Tibial artery (tissue), 4 donors: ENCODE measurements at regions not wholly inside any gene's neighbourhood (a gene's known extent, or its start where the extent isn't known, plus 50 kb on each side); places are given as distances from the start of the nearest gene placed in this dataset.

ENCODE experiments used
- DNase-seq, 2 donors: peaks; one replicate each; pipeline ENCODE4 v3.0.0-alpha.2; 2019
- H3K27ac ChIP-seq, 2 donors: fragments of 200-600 bp; sonication (generic) in 1 of 2; 1 replicate in 1 of 2; 2 replicates in 1 of 2; pipeline ENCODE4 v1.5.1; 2018 to 2019; ENCODE audit warnings: mild to moderate bottlenecking in 1 of 2
- H3K27me3 ChIP-seq, 2 donors: fragments of 200-600 bp; sonication (generic) in 1 of 2; one replicate each; pipeline versions ENCODE4 v1.5.1 to v1.6.0; 2016 to 2019
- H3K36me3 ChIP-seq, 3 donors: fragments of 200-600 bp; sonication (generic) in 2 of 3; one replicate each; pipeline ENCODE4 v1.5.1; 2016 to 2019; ENCODE audit warnings: mild to moderate bottlenecking in 2 of 3
- H3K4me1 ChIP-seq, 4 donors: fragments of 200-600 bp; sonication (generic) in 2 of 4; 1 replicate in 3 of 4; 2 replicates in 1 of 4; pipeline ENCODE4 v1.5.1; 2016 to 2019
- H3K4me3 ChIP-seq, 2 donors: fragments of 200-600 bp; sonication (generic) in 1 of 2; 1 replicate in 1 of 2; 2 replicates in 1 of 2; pipeline ENCODE4 v1.5.1; 2018 to 2019; ENCODE audit warnings: mild to moderate bottlenecking in 2 of 2
- H3K9me3 ChIP-seq, 3 donors: fragments of 200-600 bp; sonication (generic) in 1 of 3; one replicate each; pipeline ENCODE4 v1.5.1; 2016 to 2019
- CTCF ChIP-seq, 2 experiments: fragments of 200-600 bp in 1 of 2; fragments of 450-650 bp in 1 of 2; IDR thresholded peaks; one replicate each; pipeline ENCODE4 v1.5.1; 2017 to 2019; ENCODE audit warnings: antibody characterized with exemption in 2 of 2, mild to moderate bottlenecking in 1 of 2, moderate library complexity in 1 of 2
- intact Hi-C: fragments of 100-400 bp; cut with DNase I; formaldehyde crosslinking; loops from one replicate; pipeline ENCODE4 v1.15.0; 2023; ENCODE audit warnings: low total_unique reads

GRCh38 chr14:81655423-81656314, 122.0 kb upstream of the SEL1L start:
- H3K4me1 ChIP-seq = peaks cover 0 to 32% (median 8%) of the 10 kb centered on the region in 4 donors
- no peak for TF ChIP-seq CTCF (IDR thresholded peaks at IDR 0.05)

GRCh38 chr14:81656811-81657210, 123.2 kb upstream of the SEL1L start:
- TF ChIP-seq CTCF (IDR thresholded peaks at IDR 0.05) = no peak
- Histone ChIP-seq H3K4me1 (peaks cover 0 to 36% (median 8%) of the 10 kb centered on the region in 4 donors), H3K4me3 (no peak overlapping the region), H3K9me3 (no peaks in the 10 kb centered on the region), H3K27me3 (no peaks in the 10 kb centered on the region), H3K27ac (peak overlapping the region; percentile 9 to 16), H3K36me3 (no peaks in the 10 kb centered on the region)
- no peak for DNase-seq
- intact Hi-C loops = no loop called here

More at GRCh38 chr14:81655423-81656314, 122.0 kb upstream of the SEL1L start:
- Histone ChIP-seq H3K36me3 (no peaks in the 10 kb centered on the region), H3K27me3 (no peaks in the 10 kb centered on the region), H3K4me3 (no peak overlapping the region), H3K27ac (peak overlapping the region in 1 of 2 donors; percentile 4), H3K9me3 (no peaks in the 10 kb centered on the region)
- intact Hi-C loops = no loop called here
- DNase-seq = no peak

- Histone ChIP-seq H3K4me1 (peaks cover 0 to 33% (median 0%) of the 10 kb centered on the region in 4 donors), H3K27me3 (no peaks in the 10 kb centered on the region)
- no peak for TF ChIP-seq CTCF (IDR thresholded peaks at IDR 0.05)
Observed at GRCh38 chr14:81662066-81662465, 128.4 kb upstream of the SEL1L start.

GRCh38 chr14:81662570-81663197, 129.0 kb upstream of the SEL1L start:
- peaks cover 0 to 27% (median 0%) of the 10 kb centered on the region in 4 donors for H3K4me1 ChIP-seq
- no peak overlapping the region for H3K27ac ChIP-seq
- no peaks in the 10 kb centered on the region for H3K9me3 ChIP-seq
- intact Hi-C loops = no loop called here
- no peak overlapping the region for H3K4me3 ChIP-seq
- no peaks in the 10 kb centered on the region for H3K27me3 ChIP-seq
- H3K36me3 ChIP-seq = no peaks in the 10 kb centered on the region
- no peak for TF ChIP-seq CTCF (IDR thresholded peaks at IDR 0.05)
- no peak for DNase-seq

More at GRCh38 chr14:81662066-81662465, 128.4 kb upstream of the SEL1L start:
- H3K27ac ChIP-seq = no peak overlapping the region
- H3K36me3 ChIP-seq = no peaks in the 10 kb centered on the region
- H3K9me3 ChIP-seq = no peaks in the 10 kb centered on the region
- DNase-seq = no peak
- intact Hi-C loops = no loop called here
- no peak overlapping the region for H3K4me3 ChIP-seq

GRCh38 chr14:81668626-81669274, 135.1 kb upstream of the SEL1L start:
- no peak for TF ChIP-seq CTCF (IDR thresholded peaks at IDR 0.05)
- intact Hi-C loops = no loop called here
- H3K9me3 ChIP-seq = no peaks in the 10 kb centered on the region
- DNase-seq = no peak
- H3K4me3 ChIP-seq = no peak overlapping the region
- no peak overlapping the region for H3K27ac ChIP-seq
- peaks cover 0 to 10% (median 0%) of the 10 kb centered on the region in 4 donors for H3K4me1 ChIP-seq
- H3K27me3 ChIP-seq = no peaks in the 10 kb centered on the region
- H3K36me3 ChIP-seq = no peaks in the 10 kb centered on the region
